Hepatocyte (in vitro differentiated cells): ENCODE measurements at regions not wholly inside any gene's neighbourhood (a gene's known extent, or its start where the extent isn't known, plus 50 kb on each side); places are given as distances from the start of the nearest gene placed in this dataset.

Experiments used
- DNase-seq: peaks from one replicate; pipeline ENCODE4 v3.0.0-alpha.2; 2016; ENCODE audit warnings: low spot score
- H2AFZ ChIP-seq: fragments of 200-600 bp; sonication (generic); 2 replicates; pipeline ENCODE4 v1.6.0; 2016; ENCODE audit warnings: antibody characterized with exemption, mild to moderate bottlenecking
- H3K27ac ChIP-seq: fragments of 200-600 bp; sonication (generic); 2 replicates; pipeline ENCODE4 v1.5.1; 2016; ENCODE audit warnings: mild to moderate bottlenecking
- H3K27me3 ChIP-seq: fragments of 200-600 bp; sonication (generic); 2 replicates; pipeline ENCODE4 v1.6.1; 2016
- H3K36me3 ChIP-seq: fragments of 200-600 bp; sonication (generic); replicated peaks from 2 replicates; pipeline ENCODE4 v1.5.1; 2016; ENCODE audit warnings: low read depth; ENCODE audit not compliant: insufficient read depth
- H3K4me1 ChIP-seq: fragments of 200-600 bp; sonication (generic); 2 replicates; pipeline ENCODE4 v1.5.1; 2016; ENCODE audit warnings: mild to moderate bottlenecking, moderate library complexity; ENCODE audit not compliant: insufficient read depth
- H3K4me2 ChIP-seq: fragments of 200-600 bp; sonication (generic); 2 replicates; pipeline ENCODE4 v1.6.0; 2016
- H3K4me3 ChIP-seq: fragments of 200-600 bp; sonication (generic); 2 replicates; pipeline ENCODE4 v1.5.1; 2016; ENCODE audit warnings: mild to moderate bottlenecking
- H3K79me2 ChIP-seq: fragments of 200-600 bp; sonication (generic); 2 replicates; pipeline ENCODE4 v1.6.0; 2017; ENCODE audit warnings: mild to moderate bottlenecking
- H3K9me2 ChIP-seq: fragments of 200-600 bp; sonication (generic); replicated peaks from 2 replicates; pipeline ENCODE4 v1.6.0; 2017; ENCODE audit warnings: mild to moderate bottlenecking; ENCODE audit not compliant: insufficient read depth
- H3K9me3 ChIP-seq: fragments of 200-600 bp; sonication (generic); 2 replicates; pipeline ENCODE4 v1.5.1; 2016; ENCODE audit warnings: low read depth, mild to moderate bottlenecking
- H4K20me1 ChIP-seq: fragments of 200-600 bp; sonication (generic); 2 replicates; pipeline ENCODE4 v1.6.0; 2016; ENCODE audit warnings: mild to moderate bottlenecking; ENCODE audit not compliant: insufficient read depth, poor library complexity, severe bottlenecking
- CTCF ChIP-seq: fragments of 200-600 bp; sonication (generic); IDR thresholded peaks from 2 replicates; pipeline ENCODE4 v1.5.1; 2016; ENCODE audit warnings: antibody characterized with exemption, mild to moderate bottlenecking; ENCODE audit not compliant: poor library complexity
- EZH2 ChIP-seq: fragments of 200-600 bp; sonication (generic); IDR thresholded peaks from 2 replicates; pipeline ENCODE4 v1.6.1; 2016; ENCODE audit warnings: antibody characterized with exemption, mild to moderate bottlenecking, borderline replicate concordance
- EZH2phosphoT487 ChIP-seq: fragments of 200-600 bp; sonication (generic); IDR thresholded peaks from one replicate; pipeline ENCODE4 v1.6.1; 2018; ENCODE audit warnings: antibody characterized with exemption, mild to moderate bottlenecking, low read depth, moderate library complexity; ENCODE audit not compliant: unreplicated experiment, severe bottlenecking
- WGBS: methylation state at CpG from one replicate; pipeline ENCODE4 v1.1.6; 2016; ENCODE audit warnings: low lambda C conversion rate; ENCODE audit errors: missing lambda C conversion rate; 5-methylcytosine and 5-hydroxymethylcytosine counted together

GRCh38 chr10:52906046-52906445 is 133.5 kb upstream of the MBL2 start:
- H2AFZ ChIP-seq = no peak overlapping the region
- no peaks in the 10 kb centered on the region for H3K9me3 ChIP-seq
- no peaks in the 10 kb centered on the region for H3K9me2 ChIP-seq
- no peaks in the 10 kb centered on the region for H3K4me1 ChIP-seq
- H3K36me3 ChIP-seq = no peaks in the 10 kb centered on the region
- H4K20me1 ChIP-seq = no peaks in the 10 kb centered on the region
- 94% methylated on average over 1 of the region's 1 CpG for WGBS
- H3K27ac ChIP-seq = no peak overlapping the region
- DNase-seq = no peak
- TF ChIP-seq EZH2 = no peak
- TF ChIP-seq CTCF = no peak
- no peak for TF ChIP-seq EZH2phosphoT487
- no peaks in the 10 kb centered on the region for H3K27me3 ChIP-seq
- no peak overlapping the region for H3K4me2 ChIP-seq
- no peaks in the 10 kb centered on the region for H3K79me2 ChIP-seq
- no peak overlapping the region for H3K4me3 ChIP-seq

- Histone ChIP-seq H2AFZ (no peak overlapping the region), H3K4me2 (no peak overlapping the region), H3K9me3 (no peaks in the 10 kb centered on the region), H3K27me3 (no peaks in the 10 kb centered on the region), H3K4me1 (no peaks in the 10 kb centered on the region), H4K20me1 (no peaks in the 10 kb centered on the region), H3K36me3 (no peaks in the 10 kb centered on the region), H3K27ac (no peak overlapping the region), H3K4me3 (no peak overlapping the region), H3K79me2 (no peaks in the 10 kb centered on the region), H3K9me2 (no peaks in the 10 kb centered on the region)
- TF ChIP-seq EZH2phosphoT487 (no peak), EZH2 (no peak)
- 60% methylated on average over 3 of the region's 3 CpGs for WGBS
- no peak for DNase-seq
These were observed 130.9 kb upstream of the MBL2 start for GRCh38 chr10:52903397-52903938.

- no peak for DNase-seq
- Histone ChIP-seq H3K27ac (no peak overlapping the region), H3K4me3 (no peak overlapping the region), H3K4me2 (no peak overlapping the region), H3K4me1 (no peaks in the 10 kb centered on the region), H3K79me2 (no peaks in the 10 kb centered on the region), H3K9me3 (no peaks in the 10 kb centered on the region), H4K20me1 (no peaks in the 10 kb centered on the region), H3K9me2 (no peaks in the 10 kb centered on the region), H3K36me3 (no peaks in the 10 kb centered on the region), H2AFZ (no peak overlapping the region), H3K27me3 (no peaks in the 10 kb centered on the region)
- WGBS = 34% methylated on average over 2 of the region's 2 CpGs
- TF ChIP-seq EZH2 = no peak
- no peak for TF ChIP-seq CTCF
- no peak for TF ChIP-seq EZH2phosphoT487
These were observed 128.0 kb upstream of the MBL2 start for GRCh38 chr10:52900593-52900992.

- Histone ChIP-seq H3K27me3 (no peaks in the 10 kb centered on the region), H3K27ac (no peak overlapping the region), H3K36me3 (no peaks in the 10 kb centered on the region), H3K9me2 (no peaks in the 10 kb centered on the region), H3K4me3 (no peak overlapping the region), H3K9me3 (no peaks in the 10 kb centered on the region), H4K20me1 (no peaks in the 10 kb centered on the region), H3K4me1 (no peaks in the 10 kb centered on the region), H3K79me2 (no peaks in the 10 kb centered on the region), H2AFZ (no peak overlapping the region), H3K4me2 (no peak overlapping the region)
- TF ChIP-seq CTCF (no peak), EZH2phosphoT487 (no peak)
- no peak for DNase-seq
These were observed 124.6 kb upstream of the MBL2 start for GRCh38 chr10:52897162-52897561.
